ENCODE measurements at regions not wholly inside any gene's neighbourhood (a gene's known extent, or its start where the extent isn't known, plus 50 kb on each side); places are given as distances from the start of the nearest gene placed in this dataset.

GRCh38 chr13:107097916-107098315 is 530.0 kb upstream of the ARGLU1 start:
- DNase-seq (no peak), ATAC-seq (ENCODE audit: low read depth in 2 of 2) (no peak)
- no peaks in the 10 kb centered on the region for H3K27me3 Mint-ChIP-seq
- peaks cover 0 to 1% (median 0%) of the 10 kb centered on the region in 7 donors for H3K9me3 Mint-ChIP-seq
- no peaks in the 10 kb centered on the region for H3K36me3 Mint-ChIP-seq
- H3K4me1 Mint-ChIP-seq, result no peaks in the 10 kb centered on the region
- no peak overlapping the region for H3K4me3 Mint-ChIP-seq
- no peak overlapping the region for H3K27ac Mint-ChIP-seq

- H3K27me3 Mint-ChIP-seq, result no peaks in the 10 kb centered on the region
- no peak overlapping the region for H3K27ac Mint-ChIP-seq
- peaks cover 0 to 2% (median 0%) of the 10 kb centered on the region in 7 donors for H3K9me3 Mint-ChIP-seq
- ATAC-seq (ENCODE audit: low read depth in 2 of 2) (no peak), DNase-seq (no peak)
- no peak overlapping the region for H3K4me3 Mint-ChIP-seq
- H3K4me1 Mint-ChIP-seq, result no peaks in the 10 kb centered on the region
- no peaks in the 10 kb centered on the region for H3K36me3 Mint-ChIP-seq
Observed at GRCh38 chr13:107095876-107096275, 527.9 kb upstream of the ARGLU1 start.

GRCh38 chr13:107091861-107092260 is 523.9 kb upstream of the ARGLU1 start:
- no peaks in the 10 kb centered on the region for H3K27me3 Mint-ChIP-seq
- DNase-seq (no peak), ATAC-seq (ENCODE audit: low read depth in 2 of 2) (no peak)
- no peaks in the 10 kb centered on the region for H3K4me1 Mint-ChIP-seq
- H3K9me3 Mint-ChIP-seq, result peaks cover 0 to 2% (median 0%) of the 10 kb centered on the region in 7 donors
- H3K4me3 Mint-ChIP-seq, result no peak overlapping the region
- no peak overlapping the region for H3K27ac Mint-ChIP-seq
- no peaks in the 10 kb centered on the region for H3K36me3 Mint-ChIP-seq

GRCh38 chr13:107091428-107091827 is 523.5 kb upstream of the ARGLU1 start:
- Mint-ChIP-seq H3K36me3 (no peaks in the 10 kb centered on the region), H3K4me1 (no peaks in the 10 kb centered on the region), H3K4me3 (no peak overlapping the region), H3K27ac (no peak overlapping the region), H3K9me3 (peaks cover 0 to 2% (median 0%) of the 10 kb centered on the region in 7 donors), H3K27me3 (no peaks in the 10 kb centered on the region)
- DNase-seq, result no peak
- ATAC-seq (ENCODE audit: low read depth in 2 of 2), result no peak

DNA sequence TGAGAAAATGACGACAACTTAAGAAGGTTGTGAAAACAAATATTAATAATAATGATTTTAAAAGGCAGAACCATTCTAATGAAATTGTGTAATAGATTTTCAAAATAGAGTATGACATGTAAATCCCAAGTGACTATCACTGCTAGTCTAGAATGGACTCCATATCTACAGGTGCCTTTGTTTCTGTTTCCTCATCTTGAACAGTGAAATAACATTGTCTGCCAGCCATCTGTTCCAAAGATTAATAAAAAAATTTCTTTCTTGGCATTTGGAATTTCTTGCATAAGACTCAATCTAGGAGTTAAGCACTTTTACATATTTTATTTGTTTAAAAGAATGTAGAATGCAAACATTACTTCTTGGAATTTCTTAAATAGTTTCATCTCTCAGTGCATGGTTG is 520.1 kb upstream of the ARGLU1 start:
- no peak overlapping the region for H3K4me3 Mint-ChIP-seq
- no peak for ATAC-seq (ENCODE audit: low read depth in 2 of 2)

DNA sequence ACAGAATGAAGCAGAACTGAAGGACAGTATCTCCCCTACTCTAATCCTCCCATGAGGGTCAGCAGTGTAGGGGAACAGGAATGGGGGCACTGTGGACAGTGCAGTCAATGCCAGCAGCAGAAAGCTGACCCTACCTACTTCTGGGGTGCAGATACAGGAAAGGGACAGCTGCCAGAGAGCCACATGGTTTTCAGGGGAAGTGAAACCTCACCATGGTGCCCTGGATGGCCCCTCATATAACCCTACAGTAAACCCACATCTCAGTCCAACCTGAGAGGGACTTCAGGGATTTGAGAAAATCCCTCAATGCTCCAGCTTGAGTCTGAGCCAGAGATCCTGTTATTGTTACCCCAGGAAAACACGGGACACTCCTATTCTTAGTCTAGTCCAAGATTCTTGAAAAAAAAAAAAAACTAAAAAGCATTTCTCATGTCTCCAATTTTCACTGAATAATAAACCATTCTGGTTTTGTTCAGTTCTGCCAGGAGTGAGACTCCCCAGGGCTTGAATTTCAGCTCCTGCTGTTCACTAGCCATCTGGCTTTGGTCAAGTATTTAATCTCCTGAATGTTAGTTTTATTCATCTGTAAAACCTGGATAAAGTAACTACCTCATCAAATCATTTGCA is 511.6 kb upstream of the ARGLU1 start:
- DNase-seq (no peak), ATAC-seq (ENCODE audit: low read depth in 2 of 2) (no peak)
- no peaks in the 10 kb centered on the region for H3K36me3 Mint-ChIP-seq
- H3K27ac Mint-ChIP-seq, result no peak overlapping the region
- H3K27me3 Mint-ChIP-seq, result no peaks in the 10 kb centered on the region
- no peak overlapping the region for H3K4me3 Mint-ChIP-seq
- H3K9me3 Mint-ChIP-seq, result peaks cover 1 to 24% (median 7%) of the 10 kb centered on the region in 7 donors
- peaks cover 0 to 3% (median 0%) of the 10 kb centered on the region in 3 donors for H3K4me1 Mint-ChIP-seq

More for the DNA sequence above, 520.1 kb upstream of the ARGLU1 start:
- Mint-ChIP-seq H3K9me3 (peaks cover 0 to 2% (median 0%) of the 10 kb centered on the region in 7 donors), H3K4me1 (no peaks in the 10 kb centered on the region), H3K27me3 (no peaks in the 10 kb centered on the region), H3K36me3 (no peaks in the 10 kb centered on the region), H3K27ac (no peak overlapping the region)
- no peak for DNase-seq

DNA sequence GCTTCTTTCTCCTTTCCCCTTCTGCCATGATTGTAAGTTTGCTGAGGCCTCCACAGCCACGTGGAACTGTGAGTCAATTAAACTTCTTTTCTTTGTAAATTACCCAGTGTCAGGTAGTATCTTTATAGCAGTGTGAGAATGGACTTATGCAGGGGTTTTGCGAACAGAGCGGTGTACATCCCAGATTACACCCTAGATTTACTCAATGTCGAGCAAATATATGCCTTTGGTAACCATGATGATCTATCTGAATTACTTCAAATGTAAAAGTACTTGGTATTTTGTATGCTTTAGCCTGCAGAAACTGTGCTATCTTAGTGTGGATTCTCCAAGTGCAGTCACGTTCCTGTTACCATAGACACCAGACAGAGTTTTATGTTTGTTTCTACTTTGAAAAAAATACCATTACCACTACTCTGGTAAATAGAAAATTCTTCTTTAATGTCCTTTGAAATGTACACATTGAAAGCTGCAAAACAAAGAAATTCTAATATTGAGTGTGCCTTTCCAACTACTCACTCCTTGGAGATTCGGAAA is 510.4 kb upstream of the ARGLU1 start:
- H3K36me3 Mint-ChIP-seq, result no peaks in the 10 kb centered on the region
- no peak overlapping the region for H3K27ac Mint-ChIP-seq
- H3K4me3 Mint-ChIP-seq, result no peak overlapping the region
- no peak for ATAC-seq (ENCODE audit: low read depth in 2 of 2)
- H3K9me3 Mint-ChIP-seq, result peaks cover 0 to 24% (median 7%) of the 10 kb centered on the region in 7 donors
- peaks cover 0 to 3% (median 0%) of the 10 kb centered on the region in 3 donors for H3K4me1 Mint-ChIP-seq
- H3K27me3 Mint-ChIP-seq, result no peaks in the 10 kb centered on the region
- no peak for DNase-seq

DNA sequence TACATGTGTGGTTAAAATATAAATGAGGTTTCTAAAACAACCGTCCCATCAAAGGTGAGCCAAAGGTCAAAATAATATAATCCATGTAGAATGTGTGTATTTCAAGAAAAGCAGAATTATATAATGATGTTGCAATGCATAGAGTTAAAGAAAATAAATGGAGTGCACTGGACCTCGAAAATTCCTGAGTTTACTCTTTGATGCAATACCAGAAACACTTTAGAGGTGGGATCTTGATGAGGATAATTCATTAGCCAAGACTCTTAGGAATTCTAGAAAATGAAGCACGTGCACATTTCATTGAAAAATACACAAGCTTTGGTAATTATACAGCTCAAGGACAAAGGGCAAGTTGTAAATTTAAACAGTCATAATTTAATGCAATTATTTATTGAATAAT is 508.9 kb upstream of the ARGLU1 start:
- H3K27me3 Mint-ChIP-seq, result no peaks in the 10 kb centered on the region
- no peak for DNase-seq
- no peaks in the 10 kb centered on the region for H3K36me3 Mint-ChIP-seq
- H3K9me3 Mint-ChIP-seq, result peaks cover 0 to 18% (median 7%) of the 10 kb centered on the region in 7 donors
- H3K27ac Mint-ChIP-seq, result no peak overlapping the region
- no peak for ATAC-seq (ENCODE audit: low read depth in 2 of 2)
- H3K4me3 Mint-ChIP-seq, result no peak overlapping the region
- peaks cover 0 to 3% (median 0%) of the 10 kb centered on the region in 3 donors for H3K4me1 Mint-ChIP-seq

DNA sequence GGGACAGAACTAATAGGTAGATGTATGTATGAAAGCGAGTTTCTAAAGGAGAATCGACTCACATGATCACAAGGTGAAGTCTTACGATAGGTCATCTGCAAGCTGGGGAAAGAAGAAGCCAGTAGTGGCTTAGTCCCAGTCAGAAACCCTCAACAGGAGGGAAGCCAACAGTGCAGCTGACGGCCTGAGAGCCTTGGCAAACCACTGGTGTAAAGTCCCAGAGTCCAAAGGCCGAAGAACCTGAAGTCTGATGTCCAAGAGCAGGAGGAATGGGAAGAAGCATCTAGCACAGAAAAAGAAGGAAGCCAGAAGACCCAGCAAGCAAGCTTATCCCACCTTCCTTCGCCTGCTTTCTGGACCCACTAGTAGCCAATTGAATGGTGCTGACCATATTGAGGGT is 507.6 kb upstream of the ARGLU1 start:
- Mint-ChIP-seq H3K36me3 (no peaks in the 10 kb centered on the region), H3K4me1 (peaks cover 0 to 3% (median 0%) of the 10 kb centered on the region in 3 donors), H3K27ac (no peak overlapping the region), H3K9me3 (peaks cover 0 to 15% (median 7%) of the 10 kb centered on the region in 7 donors), H3K27me3 (no peaks in the 10 kb centered on the region), H3K4me3 (no peak overlapping the region)
- DNase-seq, result no peak
- no peak for ATAC-seq (ENCODE audit: low read depth in 2 of 2)

DNA sequence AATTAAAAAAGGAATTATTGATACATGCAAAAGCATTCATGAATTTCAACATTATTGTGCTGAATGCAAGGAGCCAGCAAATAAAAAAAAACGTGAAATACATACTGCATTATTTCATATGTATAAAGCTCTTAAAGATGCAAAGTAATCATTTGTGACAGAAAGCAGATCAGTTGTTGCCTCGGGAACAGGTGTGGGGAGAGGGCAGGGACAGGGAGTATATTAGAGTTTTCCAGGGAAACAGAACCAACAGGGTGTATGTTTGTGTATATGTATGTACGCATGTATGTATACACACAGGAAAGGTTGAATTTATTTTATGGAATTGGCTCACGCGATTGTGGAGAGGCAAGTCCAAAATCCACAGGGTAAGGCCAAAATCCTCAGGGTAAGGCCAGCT is 502.9 kb upstream of the ARGLU1 start:
- ATAC-seq (ENCODE audit: low read depth in 2 of 2) (no peak), DNase-seq (no peak)
- Mint-ChIP-seq H3K27me3 (peaks cover 0 to 4% (median 0%) of the 10 kb centered on the region in 3 donors), H3K27ac (no peak overlapping the region), H3K36me3 (no peaks in the 10 kb centered on the region), H3K4me1 (no peaks in the 10 kb centered on the region), H3K4me3 (no peak overlapping the region), H3K9me3 (peaks cover 0 to 10% (median 2%) of the 10 kb centered on the region in 7 donors)

DNA sequence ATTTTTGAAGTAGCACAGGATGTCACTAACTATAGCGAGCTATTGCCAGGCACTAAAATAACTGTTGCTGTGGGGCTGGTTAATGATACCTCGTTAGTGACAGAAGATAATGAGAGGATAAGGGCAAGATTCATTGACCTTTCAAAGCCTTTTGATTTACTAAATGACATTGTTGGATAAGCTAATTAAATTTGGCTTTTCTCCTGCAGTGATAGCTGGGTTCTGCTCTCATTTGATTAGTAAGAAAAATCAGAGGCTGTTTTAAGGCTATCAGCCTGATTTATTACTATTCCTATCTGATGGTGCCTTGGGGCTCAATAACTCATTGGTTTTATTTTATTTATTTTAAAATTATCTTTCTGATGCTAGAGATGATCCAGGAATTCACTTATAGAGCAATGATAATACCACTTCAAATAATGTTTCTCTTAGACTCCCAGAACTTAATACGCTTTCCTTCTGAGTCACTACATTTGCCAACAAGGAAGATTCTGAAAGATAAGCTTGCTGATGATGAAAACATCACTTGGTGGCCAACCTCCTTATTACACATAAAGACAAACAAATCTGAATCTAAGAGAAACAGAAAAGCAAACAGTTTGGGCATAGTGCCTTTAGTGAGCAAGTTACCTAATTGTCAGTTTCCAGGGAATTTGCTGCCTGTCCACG is 501.3 kb upstream of the ARGLU1 start:
- no peak for DNase-seq

DNA sequence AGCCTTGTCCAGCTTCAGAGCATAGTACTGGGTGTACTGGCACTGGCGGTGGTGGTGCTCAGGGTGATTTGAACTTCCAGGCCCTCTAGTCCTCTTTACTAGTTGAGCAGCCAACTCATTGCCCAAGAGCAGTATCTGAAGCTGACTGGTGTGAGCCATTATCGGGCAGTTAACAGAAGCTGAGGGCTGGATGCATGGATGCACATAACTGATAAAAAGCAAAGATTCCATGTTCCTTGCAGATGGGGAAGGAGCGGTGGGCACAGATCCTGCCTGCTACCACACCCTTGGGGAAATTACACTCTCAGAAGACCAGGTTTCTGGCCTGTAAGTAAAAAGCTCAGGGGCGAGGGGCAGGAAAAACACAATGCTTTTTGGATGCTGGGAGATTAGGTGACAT is 499.4 kb upstream of the ARGLU1 start:
- DNase-seq, result no peak
- no peak for ATAC-seq (ENCODE audit: low read depth in 2 of 2)
- H3K9me3 Mint-ChIP-seq, result peaks cover 0 to 5% (median 0%) of the 10 kb centered on the region in 7 donors

More for the DNA sequence above, 501.3 kb upstream of the ARGLU1 start:
- no peak for ATAC-seq (ENCODE audit: low read depth in 2 of 2)
- peaks cover 0 to 4% (median 0%) of the 10 kb centered on the region in 3 donors for H3K27me3 Mint-ChIP-seq
- H3K27ac Mint-ChIP-seq, result no peak overlapping the region
- no peak overlapping the region for H3K4me3 Mint-ChIP-seq
- no peaks in the 10 kb centered on the region for H3K36me3 Mint-ChIP-seq
- H3K4me1 Mint-ChIP-seq, result no peaks in the 10 kb centered on the region
- peaks cover 0 to 5% (median 0%) of the 10 kb centered on the region in 7 donors for H3K9me3 Mint-ChIP-seq

GRCh38 chr13:107066355-107066754 is 498.4 kb upstream of the ARGLU1 start:
- no peaks in the 10 kb centered on the region for H3K4me1 Mint-ChIP-seq
- ATAC-seq (ENCODE audit: low read depth in 2 of 2) (no peak), DNase-seq (no peak)
- no peak overlapping the region for H3K4me3 Mint-ChIP-seq
- H3K36me3 Mint-ChIP-seq, result no peaks in the 10 kb centered on the region
- peaks cover 0 to 4% (median 0%) of the 10 kb centered on the region in 3 donors for H3K27me3 Mint-ChIP-seq
- H3K27ac Mint-ChIP-seq, result no peak overlapping the region
- H3K9me3 Mint-ChIP-seq, result peaks cover 0 to 5% (median 0%) of the 10 kb centered on the region in 7 donors

More for the DNA sequence above, 499.4 kb upstream of the ARGLU1 start:
- Mint-ChIP-seq H3K4me3 (no peak overlapping the region), H3K36me3 (no peaks in the 10 kb centered on the region), H3K27ac (no peak overlapping the region), H3K4me1 (no peaks in the 10 kb centered on the region), H3K27me3 (peaks cover 0 to 4% (median 0%) of the 10 kb centered on the region in 3 donors)

DNA sequence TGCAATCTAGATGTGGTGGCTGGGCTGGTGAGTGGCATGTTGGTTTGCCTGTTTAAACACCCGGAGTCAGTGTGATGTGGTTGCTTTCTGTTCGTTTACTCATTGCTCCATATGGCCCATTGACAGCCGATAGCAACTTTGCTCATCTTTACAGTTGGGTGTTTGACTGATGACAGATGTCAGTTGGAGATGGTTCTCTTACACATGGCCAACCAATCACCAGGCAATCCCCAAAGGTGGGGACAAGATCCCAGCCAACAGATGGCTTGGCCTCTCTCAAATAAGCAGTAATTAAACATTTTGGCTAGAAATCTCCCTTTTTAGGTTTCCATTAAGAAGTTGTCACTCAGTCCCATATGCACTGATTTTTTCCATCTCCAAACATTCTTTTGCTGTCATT is 497.1 kb upstream of the ARGLU1 start:
- Mint-ChIP-seq H3K36me3 (no peaks in the 10 kb centered on the region), H3K27me3 (peaks cover 0 to 4% (median 0%) of the 10 kb centered on the region in 3 donors), H3K9me3 (peaks cover 0 to 5% (median 0%) of the 10 kb centered on the region in 7 donors), H3K4me1 (no peaks in the 10 kb centered on the region), H3K27ac (peak overlapping the region in 1 of 6 donors; percentile 56), H3K4me3 (no peak overlapping the region)
- DNase-seq, result no peak
- no peak for ATAC-seq (ENCODE audit: low read depth in 2 of 2)
